GM12878 (cell line): ENCODE measurements at regions not wholly inside any gene's neighbourhood (a gene's known extent, or its start where the extent isn't known, plus 50 kb on each side); places are given as distances from the start of the nearest gene placed in this dataset.

Experiments
- ATAC-seq: fragments of 200-7000 bp; cut with Tn5 transposase; 3 replicates; pipeline ENCODE4 v1.9.1; 2020; ENCODE audit warnings: mild to moderate bottlenecking, moderate library complexity
- BruUV-seq: library from RNA; stranded (reverse); fragments of 400-500 nt; replicated peaks from 2 replicates; lab custom pipeline; 2021; lab: Mats Ljungman, UMichigan
- CTCF ChIA-PET: fragments of 300-600 bp; sonication (Branson Sonifier 250); formaldehyde crosslinking; extraction: SDS; loops from one replicate; lab custom pipeline; 2021; ENCODE audit warnings: inconsistent platforms; lab: Yijun Ruan, JAX
- POLR2A ChIA-PET: fragments of 350-600 bp; formaldehyde crosslinking; extraction: SDS; loops from one replicate; lab custom pipeline; 2021; ENCODE audit warnings: inconsistent platforms; lab: Charles Lee
- RAD21 ChIA-PET: fragments of 300-600 bp; sonication (Branson Sonifier 250); formaldehyde crosslinking; loops from one replicate; lab custom pipeline; 2023; ENCODE audit warnings: antibody characterized with exemption; ENCODE audit not compliant: unreplicated experiment; lab: Charles Lee
- SMC1A ChIA-PET: fragments of 300-600 bp; sonication (Branson Sonifier 250); formaldehyde crosslinking; loops from one replicate; lab custom pipeline; 2023; ENCODE audit not compliant: unreplicated experiment, uncharacterized antibody; lab: Charles Lee
- DNase-seq: peaks from one replicate; pipeline ENCODE4 v3.0.0-alpha.2; 2011; ENCODE audit warnings: low read depth, low spot score
- FAIRE-seq: peaks from 3 replicates; lab custom pipeline; 2011; peaks lifted over from hg19 to GRCh38; lab: Jason Lieb, UNC
- H2AFZ ChIP-seq: 2 replicates; pipeline ENCODE4 v1.6.0; 2011; ENCODE audit warnings: low read depth, low read length, control low read depth; ENCODE audit not compliant: control insufficient read depth
- H3K27ac ChIP-seq: 2 replicates; pipeline ENCODE4 v1.5.1; 2011; ENCODE audit warnings: control low read depth; ENCODE audit not compliant: control insufficient read depth, insufficient read depth
- H3K27me3 ChIP-seq, 2 experiments: replicated peaks in 1 of 2; 2 replicates each; pipeline versions ENCODE4 v1.6.0 to v1.6.1; 2011; ENCODE audit warnings: low read length in 1 of 2; ENCODE audit not compliant: control insufficient read depth in 2 of 2, insufficient read depth in 2 of 2
- H3K36me3 ChIP-seq, 2 experiments: 2 replicates each; pipeline ENCODE4 v1.5.1; 2011; ENCODE audit warnings: low read length in 1 of 2; ENCODE audit not compliant: control insufficient read depth in 2 of 2, insufficient read depth in 2 of 2
- H3K4me1 ChIP-seq: 2 replicates; pipeline ENCODE4 v1.6.1; 2011; ENCODE audit warnings: mild to moderate bottlenecking, low read length, moderate library complexity, mixed read lengths; ENCODE audit not compliant: control insufficient read depth, insufficient read depth
- H3K4me2 ChIP-seq: 2 replicates; pipeline ENCODE4 v1.6.0; 2011; ENCODE audit warnings: control low read depth; ENCODE audit not compliant: control insufficient read depth, insufficient read depth
- H3K4me3 ChIP-seq: fragments of 200-600 bp; sonication (generic); 2 replicates; pipeline ENCODE4 v1.5.1; 2016
- H3K79me2 ChIP-seq: 2 replicates; pipeline ENCODE4 v1.6.0; 2011; ENCODE audit warnings: low read length; ENCODE audit not compliant: control insufficient read depth, insufficient read depth
- H3K9ac ChIP-seq: 2 replicates; pipeline ENCODE4 v1.8.0; 2011; ENCODE audit warnings: low read length, control low read depth, mixed read lengths; ENCODE audit not compliant: control insufficient read depth, insufficient read depth
- H3K9me3 ChIP-seq: replicated peaks from 3 replicates; pipeline ENCODE4 v1.5.1; 2011; ENCODE audit warnings: mild to moderate bottlenecking, low read length; ENCODE audit not compliant: control insufficient read depth, insufficient read depth
- H4K20me1 ChIP-seq: 2 replicates; pipeline ENCODE4 v1.6.0; 2011; ENCODE audit not compliant: control insufficient read depth, insufficient read depth
- CEBPB ChIP-seq, 2 experiments: fragments of 150-350 bp in 1 of 2; IDR thresholded peaks; 2 replicates each; pipeline ENCODE4 v1.6.1; 2012 to 2014; ENCODE audit warnings: low read depth in 2 of 2, low read length in 2 of 2, borderline replicate concordance in 1 of 2, inconsistent platforms in 1 of 2
- CTCF ChIP-seq, 3 experiments: IDR thresholded peaks in 2 of 3; conservative IDR thresholded peaks in 1 of 3; 2 replicates each; pipeline ENCODE4 v1.5.1; 2011; ENCODE audit warnings: low read depth in 3 of 3, low read length in 3 of 3, mild to moderate bottlenecking in 3 of 3, control low read depth in 2 of 3, moderate library complexity in 2 of 3, inconsistent platforms in 1 of 3, mixed read lengths in 1 of 3; ENCODE audit not compliant: control insufficient read depth in 2 of 3, insufficient read depth in 1 of 3; ENCODE audit errors: extremely low read depth in 1 of 3
- HDAC2 ChIP-seq: fragments of 200-600 bp; sonication (generic); IDR thresholded peaks from 2 replicates; pipeline ENCODE4 v1.6.1; 2017
- LARP7 ChIP-seq: fragments of 450-650 bp; IDR thresholded peaks from 2 replicates; pipeline ENCODE4 v1.6.1; 2017; ENCODE audit warnings: mild to moderate bottlenecking
- MTA3 ChIP-seq: IDR thresholded peaks from 2 replicates; pipeline ENCODE4 v1.6.1; 2012; ENCODE audit warnings: low read length, inconsistent platforms, borderline replicate concordance
- MYC ChIP-seq: IDR thresholded peaks from 2 replicates; pipeline ENCODE4 v1.6.1; 2011; ENCODE audit warnings: mild to moderate bottlenecking, low read length, moderate library complexity, inconsistent platforms; ENCODE audit not compliant: insufficient read depth, insufficient replicate concordance, insufficient read length, severe bottlenecking
- NFYA ChIP-seq: IDR thresholded peaks from 2 replicates; pipeline ENCODE4 v1.6.1; 2011; ENCODE audit warnings: low read depth, mild to moderate bottlenecking, low read length, improper control_type of control experiment, borderline replicate concordance
- RAD51 ChIP-seq: fragments of 450-650 bp; IDR thresholded peaks from 2 replicates; pipeline ENCODE4 v1.6.1; 2016; ENCODE audit warnings: moderate library complexity, mild to moderate bottlenecking, inconsistent platforms
- SMC3 ChIP-seq: IDR thresholded peaks from 2 replicates; pipeline ENCODE4 v1.6.1; 2011; ENCODE audit warnings: low read length, improper control_type of control experiment, borderline replicate concordance
- STAT1 ChIP-seq: fragments of 450-650 bp; conservative IDR thresholded peaks from 2 replicates; pipeline ENCODE4 v1.6.1; 2014; ENCODE audit warnings: antibody characterized with exemption, mild to moderate bottlenecking
- ZNF217 ChIP-seq: fragments of 450-650 bp; IDR thresholded peaks from 2 replicates; pipeline ENCODE4 v1.6.1; 2017; ENCODE audit warnings: antibody characterized with exemption, mild to moderate bottlenecking
- WGBS: methylation state at CpG from one replicate; pipeline ENCODE4 v1.1.6; 2016; ENCODE audit warnings: low lambda C conversion rate; ENCODE audit not compliant: insufficient replicate concordance, insufficient coverage; ENCODE audit errors: missing lambda C conversion rate; 5-methylcytosine and 5-hydroxymethylcytosine counted together
- in situ Hi-C: fragments of 300-500 bp; cut with MboI; formaldehyde crosslinking; loops from 9 replicates; pipeline ENCODE4 v1.14.3; 2018; ENCODE audit warnings: mixed read lengths
- intact Hi-C: fragments of 100-400 bp; cut with micrococcal nuclease; formaldehyde crosslinking; loops from one replicate; pipeline ENCODE4 v1.14.2; 2022; ENCODE audit not compliant: unreplicated experiment
- TF ChIP-seq, protein P1 (sequence below): fragments of 450-650 bp; IDR thresholded peaks from 2 replicates; pipeline ENCODE4 v1.6.1; 2017; ENCODE audit warnings: mild to moderate bottlenecking, moderate library complexity
- TF ChIP-seq, protein P2 (sequence below): fragments of 450-650 bp; formaldehyde crosslinking; IDR thresholded peaks from 2 replicates; pipeline ENCODE4 v1.4.0; 2020; ENCODE audit warnings: mild to moderate bottlenecking, moderate library complexity

DNA sequence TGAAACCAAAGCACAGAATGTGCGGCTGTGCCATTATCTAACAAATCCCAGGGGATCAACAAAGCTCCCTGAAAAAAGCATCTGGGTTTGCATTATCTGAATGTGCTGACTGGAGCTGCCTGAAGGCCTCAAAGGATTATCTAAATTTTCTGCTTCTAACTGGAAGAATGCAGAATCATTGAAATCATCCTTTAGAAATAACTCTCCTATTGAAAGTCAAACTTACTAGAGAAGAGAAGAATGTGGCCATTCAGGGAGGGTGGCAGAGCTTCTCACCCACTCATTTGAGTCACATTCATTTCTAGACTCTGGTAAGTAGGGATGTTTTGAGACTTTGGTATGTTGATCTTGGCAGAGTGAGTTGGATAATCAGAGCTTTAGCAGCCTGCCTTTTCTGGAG lies 220.6 kb upstream of the RGS6 start (continued):
- TF ChIP-seq, protein P1, sequence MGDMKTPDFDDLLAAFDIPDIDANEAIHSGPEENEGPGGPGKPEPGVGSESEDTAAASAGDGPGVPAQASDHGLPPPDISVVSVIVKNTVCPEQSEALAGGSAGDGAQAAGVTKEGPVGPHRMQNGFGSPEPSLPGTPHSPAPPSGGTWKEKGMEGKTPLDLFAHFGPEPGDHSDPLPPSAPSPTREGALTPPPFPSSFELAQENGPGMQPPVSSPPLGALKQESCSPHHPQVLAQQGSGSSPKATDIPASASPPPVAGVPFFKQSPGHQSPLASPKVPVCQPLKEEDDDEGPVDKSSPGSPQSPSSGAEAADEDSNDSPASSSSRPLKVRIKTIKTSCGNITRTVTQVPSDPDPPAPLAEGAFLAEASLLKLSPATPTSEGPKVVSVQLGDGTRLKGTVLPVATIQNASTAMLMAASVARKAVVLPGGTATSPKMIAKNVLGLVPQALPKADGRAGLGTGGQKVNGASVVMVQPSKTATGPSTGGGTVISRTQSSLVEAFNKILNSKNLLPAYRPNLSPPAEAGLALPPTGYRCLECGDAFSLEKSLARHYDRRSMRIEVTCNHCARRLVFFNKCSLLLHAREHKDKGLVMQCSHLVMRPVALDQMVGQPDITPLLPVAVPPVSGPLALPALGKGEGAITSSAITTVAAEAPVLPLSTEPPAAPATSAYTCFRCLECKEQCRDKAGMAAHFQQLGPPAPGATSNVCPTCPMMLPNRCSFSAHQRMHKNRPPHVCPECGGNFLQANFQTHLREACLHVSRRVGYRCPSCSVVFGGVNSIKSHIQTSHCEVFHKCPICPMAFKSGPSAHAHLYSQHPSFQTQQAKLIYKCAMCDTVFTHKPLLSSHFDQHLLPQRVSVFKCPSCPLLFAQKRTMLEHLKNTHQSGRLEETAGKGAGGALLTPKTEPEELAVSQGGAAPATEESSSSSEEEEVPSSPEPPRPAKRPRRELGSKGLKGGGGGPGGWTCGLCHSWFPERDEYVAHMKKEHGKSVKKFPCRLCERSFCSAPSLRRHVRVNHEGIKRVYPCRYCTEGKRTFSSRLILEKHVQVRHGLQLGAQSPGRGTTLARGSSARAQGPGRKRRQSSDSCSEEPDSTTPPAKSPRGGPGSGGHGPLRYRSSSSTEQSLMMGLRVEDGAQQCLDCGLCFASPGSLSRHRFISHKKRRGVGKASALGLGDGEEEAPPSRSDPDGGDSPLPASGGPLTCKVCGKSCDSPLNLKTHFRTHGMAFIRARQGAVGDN, result no peak
- TF ChIP-seq LARP7, result no peak

DNA sequence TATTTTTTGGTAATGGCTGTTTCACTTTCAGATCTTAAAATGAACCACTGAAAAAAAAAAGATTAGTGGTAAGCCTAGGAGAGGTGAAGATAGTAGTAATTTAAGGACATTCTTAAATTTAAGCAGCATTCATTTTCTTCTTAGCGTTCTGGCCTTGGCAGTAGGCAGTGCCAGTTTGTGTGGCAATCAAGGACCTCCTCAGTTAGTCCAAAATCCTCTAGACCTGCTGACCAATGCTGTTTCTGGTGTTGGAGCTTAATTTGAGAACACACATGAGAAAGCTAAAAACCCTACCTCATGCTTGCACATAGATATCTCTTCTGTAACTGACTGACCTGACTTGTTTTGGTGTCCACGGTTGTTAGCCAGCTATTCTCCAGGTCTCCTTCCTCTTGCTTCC lies 219.8 kb upstream of the RGS6 start:
- CTCF ChIA-PET, result interaction anchor here (0.8 to 2.1 kb wide), 9 partner anchors 9 to 751 kb away, joined by 3 to 11 read pairs (median 3); no protein-coding TSS in a partner anchor
- H2AFZ ChIP-seq, result no peak overlapping the region
- no peak for TF ChIP-seq CTCF (IDR thresholded peaks at IDR 0.05 in 2 of 3, conservative IDR thresholded peaks at IDR 0.05 in 1 of 3; ENCODE audit: control insufficient read depth in 2 of 3, extremely low read depth in 1 of 3, insufficient read depth in 1 of 3, low read depth in 3 of 3, low read length in 3 of 3)
- no peak for TF ChIP-seq MYC
- TF ChIP-seq SMC3, result no peak
- no peak for TF ChIP-seq NFYA
- no peak for TF ChIP-seq RAD51
- no peak for TF ChIP-seq ZNF217
- no peak for TF ChIP-seq STAT1
- TF ChIP-seq, protein P2, sequence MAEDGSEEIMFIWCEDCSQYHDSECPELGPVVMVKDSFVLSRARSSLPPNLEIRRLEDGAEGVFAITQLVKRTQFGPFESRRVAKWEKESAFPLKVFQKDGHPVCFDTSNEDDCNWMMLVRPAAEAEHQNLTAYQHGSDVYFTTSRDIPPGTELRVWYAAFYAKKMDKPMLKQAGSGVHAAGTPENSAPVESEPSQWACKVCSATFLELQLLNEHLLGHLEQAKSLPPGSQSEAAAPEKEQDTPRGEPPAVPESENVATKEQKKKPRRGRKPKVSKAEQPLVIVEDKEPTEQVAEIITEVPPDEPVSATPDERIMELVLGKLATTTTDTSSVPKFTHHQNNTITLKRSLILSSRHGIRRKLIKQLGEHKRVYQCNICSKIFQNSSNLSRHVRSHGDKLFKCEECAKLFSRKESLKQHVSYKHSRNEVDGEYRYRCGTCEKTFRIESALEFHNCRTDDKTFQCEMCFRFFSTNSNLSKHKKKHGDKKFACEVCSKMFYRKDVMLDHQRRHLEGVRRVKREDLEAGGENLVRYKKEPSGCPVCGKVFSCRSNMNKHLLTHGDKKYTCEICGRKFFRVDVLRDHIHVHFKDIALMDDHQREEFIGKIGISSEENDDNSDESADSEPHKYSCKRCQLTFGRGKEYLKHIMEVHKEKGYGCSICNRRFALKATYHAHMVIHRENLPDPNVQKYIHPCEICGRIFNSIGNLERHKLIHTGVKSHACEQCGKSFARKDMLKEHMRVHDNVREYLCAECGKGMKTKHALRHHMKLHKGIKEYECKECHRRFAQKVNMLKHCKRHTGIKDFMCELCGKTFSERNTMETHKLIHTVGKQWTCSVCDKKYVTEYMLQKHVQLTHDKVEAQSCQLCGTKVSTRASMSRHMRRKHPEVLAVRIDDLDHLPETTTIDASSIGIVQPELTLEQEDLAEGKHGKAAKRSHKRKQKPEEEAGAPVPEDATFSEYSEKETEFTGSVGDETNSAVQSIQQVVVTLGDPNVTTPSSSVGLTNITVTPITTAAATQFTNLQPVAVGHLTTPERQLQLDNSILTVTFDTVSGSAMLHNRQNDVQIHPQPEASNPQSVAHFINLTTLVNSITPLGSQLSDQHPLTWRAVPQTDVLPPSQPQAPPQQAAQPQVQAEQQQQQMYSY (CRISPR knock-in tag), result no peak
- TF ChIP-seq CEBPB (IDR thresholded peaks at IDR 0.05; ENCODE audit: borderline replicate concordance in 1 of 2, low read depth in 2 of 2, low read length in 2 of 2), result no peak
- TF ChIP-seq HDAC2, result no peak
- TF ChIP-seq MTA3, result no peak

More for the DNA sequence above, 219.8 kb upstream of the RGS6 start:
- no peak overlapping the region for H3K4me2 ChIP-seq
- H3K79me2 ChIP-seq, result no peaks in the 10 kb centered on the region
- in situ Hi-C loops, result no loop called here
- no peak overlapping the region for H3K4me3 ChIP-seq
- BruUV-seq, result no TSS peak
- FAIRE-seq (no peak), DNase-seq (no peak), ATAC-seq (no peak)
- H3K4me1 ChIP-seq, result no peaks in the 10 kb centered on the region
- no peaks in the 10 kb centered on the region for H4K20me1 ChIP-seq
- peaks cover 7 to 13% of the 10 kb centered on the region in 2 experiments for H3K36me3 ChIP-seq
- ChIA-PET POLR2A (interaction anchor here (0.6 to 1.0 kb wide), 2 partner anchors 8 to 1318 kb away, joined by 3 read pairs; no protein-coding TSS in a partner anchor), RAD21 (interaction anchor here (0.8 to 1.3 kb wide), 2 partner anchors 220 to 390 kb away, joined by 3 read pairs; no protein-coding TSS in a partner anchor), SMC1A (interaction anchor here (0.8 to 2.1 kb wide), 9 partner anchors 8 to 451 kb away, joined by 3 to 6 read pairs (median 3); no protein-coding TSS in a partner anchor)
- H3K27me3 ChIP-seq, result no peaks in the 10 kb centered on the region
- 98% methylated on average over 2 of the region's 2 CpGs for whole genome bisulfite sequencing
- H3K9me3 ChIP-seq, result no peaks in the 10 kb centered on the region
- no peak overlapping the region for H3K27ac ChIP-seq
- intact Hi-C loops, result no loop called here
- H3K9ac ChIP-seq, result no peak overlapping the region
